GM10266 (cell line): ENCODE measurements at regions not wholly inside any gene's neighbourhood (a gene's known extent, or its start where the extent isn't known, plus 50 kb on each side); places are given as distances from the start of the nearest gene placed in this dataset.

Source experiments
- DNase-seq: peaks from one replicate; pipeline ENCODE4 v3.0.0; 2012; ENCODE audit errors: extremely low spot score
- CTCF ChIP-seq: IDR thresholded peaks from 2 replicates; pipeline ENCODE4 v1.5.1; 2012; ENCODE audit warnings: mild to moderate bottlenecking, low read depth; ENCODE audit not compliant: control insufficient read depth, insufficient read depth; ENCODE audit errors: missing control alignments

DNA sequence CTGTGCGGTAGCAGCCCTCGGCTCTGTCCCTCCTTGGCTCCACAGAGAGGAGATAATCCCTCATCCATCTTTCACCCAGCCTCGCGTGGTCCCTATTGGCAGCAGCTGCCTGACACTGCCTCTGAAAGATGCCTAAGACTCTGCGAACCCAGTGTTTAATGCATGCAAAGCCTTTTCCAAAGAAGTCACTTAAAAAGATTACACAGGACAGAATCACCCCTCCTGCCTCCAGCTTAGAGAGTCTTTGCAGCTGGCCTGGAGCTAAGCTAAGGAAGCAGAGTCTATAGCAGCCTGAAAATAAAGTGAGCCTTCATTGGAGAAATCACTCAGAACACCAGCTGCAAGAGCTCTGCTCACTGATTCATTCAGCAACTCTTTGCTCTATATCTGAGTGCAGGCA is 247.2 kb downstream of the SHQ1 start:
- no peak for DNase-seq
- no peak for TF ChIP-seq CTCF

DNA sequence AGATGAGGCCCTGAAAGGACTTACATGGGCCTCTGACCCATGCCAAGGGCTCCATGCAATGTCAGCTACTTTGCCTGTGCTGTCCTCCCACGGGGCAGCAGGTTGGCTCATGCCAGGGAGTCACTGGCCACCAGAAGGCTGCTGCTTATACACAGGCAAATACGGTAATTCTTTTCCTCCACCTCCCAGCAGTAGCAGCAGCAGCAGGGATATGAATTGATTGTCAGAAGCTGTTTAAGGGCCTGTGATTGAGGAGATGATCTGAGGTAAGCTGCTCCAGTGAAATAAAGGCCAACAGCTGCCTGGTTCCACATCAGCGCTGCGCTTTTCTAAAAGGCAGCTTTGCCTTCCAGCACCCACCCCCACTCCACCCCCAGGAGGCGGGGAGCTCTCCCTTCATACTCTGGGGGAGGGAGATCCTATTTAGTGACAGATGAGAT is 250.5 kb downstream of the SHQ1 start:
- TF ChIP-seq CTCF: no peak
- DNase-seq: no peak

DNA sequence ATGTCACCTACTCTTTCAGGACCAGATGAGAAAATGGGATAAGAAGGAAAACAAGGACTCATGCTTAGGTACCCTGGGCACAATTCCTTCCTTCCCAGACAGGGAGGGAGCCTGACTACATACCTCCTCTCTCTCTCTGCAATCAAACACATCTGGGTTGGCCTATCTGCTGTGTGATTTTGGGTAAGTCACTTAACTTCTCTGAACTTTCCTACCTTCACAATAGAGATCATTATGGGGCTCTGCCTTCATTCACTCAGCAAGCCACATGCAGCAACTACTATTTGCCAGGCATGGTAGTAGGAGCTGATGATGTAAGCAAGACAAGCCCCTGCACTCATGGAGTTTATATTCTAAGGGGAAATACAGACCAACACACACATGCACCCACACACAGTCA is 251.2 kb downstream of the SHQ1 start:
- no peak for DNase-seq
- no peak for TF ChIP-seq CTCF

DNA sequence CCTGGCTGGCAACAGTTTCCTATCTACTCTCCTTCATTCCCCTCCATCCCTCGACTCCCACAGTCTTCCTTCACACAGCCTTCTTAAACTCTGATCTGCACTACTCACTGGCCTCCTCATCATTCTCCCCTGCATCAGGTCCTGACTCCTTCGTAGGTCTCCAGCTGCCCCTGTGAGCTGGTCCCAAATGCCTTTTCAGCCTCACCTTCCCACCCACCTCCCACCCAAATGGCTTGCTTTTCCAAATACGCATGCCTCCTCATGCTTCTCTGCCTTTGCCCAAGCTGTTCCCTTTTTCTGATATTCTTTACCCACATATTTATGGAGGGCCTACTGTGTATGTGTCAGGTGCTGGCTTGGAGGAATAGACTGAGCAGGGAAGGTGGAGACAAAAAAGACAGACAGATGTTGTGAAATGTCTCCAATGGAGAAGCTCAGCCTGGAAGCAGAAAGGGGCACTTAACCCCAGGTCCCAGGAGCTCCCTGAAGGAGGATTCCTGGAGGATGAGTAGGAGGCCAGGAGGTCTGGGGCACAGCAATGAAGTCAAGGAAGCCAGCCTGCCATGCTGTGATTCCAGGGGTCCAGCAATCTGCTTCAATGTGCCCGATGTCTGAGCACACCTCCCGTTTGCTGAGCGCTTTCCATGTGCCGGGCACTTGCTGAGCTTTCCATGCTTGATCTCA is 252.2 kb downstream of the SHQ1 start:
- no peak for TF ChIP-seq CTCF
- DNase-seq: no peak

- TF ChIP-seq CTCF: no peak
- no peak for DNase-seq
Observed at GRCh38 chr3:72595376-72595775, 252.9 kb downstream of the SHQ1 start.

GRCh38 chr3:72594615-72595215 is 253.5 kb downstream of the SHQ1 start:
- no peak for DNase-seq
- TF ChIP-seq CTCF: no peak

DNA sequence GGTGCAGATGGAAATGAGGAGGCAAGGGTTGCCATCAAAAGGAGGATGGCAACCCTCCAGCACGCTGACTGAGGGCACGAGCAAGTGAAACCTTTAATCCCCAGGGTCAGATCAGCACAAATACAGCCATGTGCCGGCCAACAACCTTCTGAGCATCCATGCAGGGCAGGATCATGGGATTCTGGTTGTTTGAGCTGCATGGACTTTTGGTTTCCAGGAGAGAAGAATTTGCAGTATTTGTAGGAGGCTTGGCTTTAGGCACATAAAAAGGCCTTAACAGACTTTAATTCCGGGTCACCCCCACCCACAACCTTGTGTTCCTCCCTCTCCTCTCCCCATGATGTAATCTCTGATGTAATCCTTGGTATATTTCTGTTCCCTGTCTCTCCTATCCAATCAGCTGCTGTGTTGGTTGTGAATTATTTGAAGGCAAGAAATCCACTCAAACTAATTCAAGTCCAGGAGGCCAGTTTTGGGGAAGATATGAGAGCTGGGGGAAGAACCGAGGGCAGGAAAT is 254.3 kb downstream of the SHQ1 start:
- no peak for DNase-seq
- TF ChIP-seq CTCF: no peak
